NCI-H345 treated with DMSO at 0.1 percent for 48 hours (cell line): ENCODE measurements at regions not wholly inside any gene's neighbourhood (a gene's known extent, or its start where the extent isn't known, plus 50 kb on each side); places are given as distances from the start of the nearest gene placed in this dataset.
A peak's percentile ranks its signal among the peaks of the same experiment; 100 is the strongest.

Source experiments
- DNase-seq: peaks from one replicate; lab custom pipeline; 2025; ENCODE audit not compliant: unreplicated experiment; lab: John Stamatoyannopoulos, UW

- no peak for DNase-seq
Observed at GRCh38 chr4:184575306-184575705, 73.9 kb downstream of the CASP3 start.

GRCh38 chr4:184574861-184575260 lies 74.4 kb downstream of the CASP3 start:
- no peak for DNase-seq

- DNase-seq = no peak
Observed at GRCh38 chr4:184573701-184574100, 75.5 kb downstream of the CASP3 start.

- no peak for DNase-seq
Observed at GRCh38 chr4:184568770-184569169, 80.5 kb downstream of the CASP3 start.

- no peak for DNase-seq
Observed at GRCh38 chr4:184563621-184564020, 85.6 kb downstream of the CASP3 start.

- DNase-seq = no peak
Observed at GRCh38 chr4:184558996-184559395, 84.6 kb upstream of the IRF2 start.

GRCh38 chr4:184553891-184554290 lies 79.5 kb upstream of the IRF2 start:
- no peak for DNase-seq

GRCh38 chr4:184550476-184550875 lies 76.1 kb upstream of the IRF2 start:
- DNase-seq = no peak

GRCh38 chr4:184548648-184549341 lies 74.4 kb upstream of the IRF2 start:
- DNase-seq = no peak

- no peak for DNase-seq
Observed at GRCh38 chr4:184548316-184548647, 73.9 kb upstream of the IRF2 start.

- no peak for DNase-seq
Observed at GRCh38 chr4:184544788-184545409, 70.5 kb upstream of the IRF2 start.

- DNase-seq = no peak
Observed at GRCh38 chr4:184541907-184542306, 67.6 kb upstream of the IRF2 start.

GRCh38 chr4:184540307-184540706 lies 66.0 kb upstream of the IRF2 start:
- DNase-seq = no peak

- peak; percentile 46 for DNase-seq
Observed at GRCh38 chr4:184538023-184538599, 63.8 kb upstream of the IRF2 start.

GRCh38 chr4:184537269-184538022 lies 63.1 kb upstream of the IRF2 start:
- peak; percentile 86 for DNase-seq

GRCh38 chr4:184536881-184537248 lies 62.5 kb upstream of the IRF2 start:
- no peak for DNase-seq

- DNase-seq = no peak
Observed at GRCh38 chr4:184536065-184536880, 61.9 kb upstream of the IRF2 start.

GRCh38 chr4:184534511-184535391 lies 60.4 kb upstream of the IRF2 start:
- DNase-seq = no peak

GRCh38 chr4:184533908-184534307 lies 59.6 kb upstream of the IRF2 start:
- DNase-seq = no peak

GRCh38 chr4:184531008-184531407 lies 56.7 kb upstream of the IRF2 start:
- no peak for DNase-seq
